ENCODE measurements at regions not wholly inside any gene's neighbourhood (a gene's known extent, or its start where the extent isn't known, plus 50 kb on each side); places are given as distances from the start of the nearest gene placed in this dataset.

GRCh38 chr1:162966613-162967012 lies 102.5 kb upstream of the RGS4 start:
- DNase-seq (ENCODE audit: low read depth in 2 of 2) = no peak

GRCh38 chr1:162964901-162965300 lies 103.9 kb upstream of the CCDC190 start:
- DNase-seq (ENCODE audit: low read depth in 2 of 2) = no peak

- DNase-seq (ENCODE audit: low read depth in 2 of 2) = no peak
These were observed 95.9 kb upstream of the CCDC190 start for GRCh38 chr1:162956922-162957321.

GRCh38 chr1:162954824-162955223 lies 93.8 kb upstream of the CCDC190 start:
- DNase-seq (ENCODE audit: low read depth in 2 of 2) = no peak

- DNase-seq (ENCODE audit: low read depth in 2 of 2) = no peak
These were observed 92.0 kb upstream of the CCDC190 start for GRCh38 chr1:162952956-162953355.

GRCh38 chr1:162951553-162952315 lies 90.8 kb upstream of the CCDC190 start:
- no peak for DNase-seq (ENCODE audit: low read depth in 2 of 2)

GRCh38 chr1:162950187-162950586 lies 89.2 kb upstream of the CCDC190 start:
- DNase-seq (ENCODE audit: low read depth in 2 of 2) = no peak

- DNase-seq (ENCODE audit: low read depth in 2 of 2) = no peak
These were observed 85.7 kb upstream of the CCDC190 start for GRCh38 chr1:162946701-162947100.

GRCh38 chr1:162944974-162945674 lies 84.1 kb upstream of the CCDC190 start:
- no peak for DNase-seq (ENCODE audit: low read depth in 2 of 2)

- no peak for DNase-seq (ENCODE audit: low read depth in 2 of 2)
These were observed 82.6 kb upstream of the CCDC190 start for GRCh38 chr1:162943622-162944021.

- peak in 1 of 2 experiments; percentile 2 for DNase-seq (ENCODE audit: low read depth in 2 of 2)
These were observed 82.1 kb upstream of the CCDC190 start for GRCh38 chr1:162942916-162943559.

- DNase-seq (ENCODE audit: low read depth in 2 of 2) = no peak
These were observed 80.0 kb upstream of the CCDC190 start for GRCh38 chr1:162941024-162941423.

GRCh38 chr1:162939035-162939434 lies 78.1 kb upstream of the CCDC190 start:
- DNase-seq (ENCODE audit: low read depth in 2 of 2) = no peak

- no peak for DNase-seq (ENCODE audit: low read depth in 2 of 2)
These were observed 76.9 kb upstream of the CCDC190 start for GRCh38 chr1:162937716-162938395.

GRCh38 chr1:162930976-162931560 lies 70.1 kb upstream of the CCDC190 start:
- DNase-seq (ENCODE audit: low read depth in 2 of 2) = no peak

- no peak for DNase-seq (ENCODE audit: low read depth in 2 of 2)
These were observed 69.6 kb upstream of the CCDC190 start for GRCh38 chr1:162930532-162930931.

GRCh38 chr1:162929177-162929576 lies 68.2 kb upstream of the CCDC190 start:
- no peak for DNase-seq (ENCODE audit: low read depth in 2 of 2)

- no peak for DNase-seq (ENCODE audit: low read depth in 2 of 2)
These were observed 67.2 kb upstream of the CCDC190 start for GRCh38 chr1:162928141-162928540.

- DNase-seq (ENCODE audit: low read depth in 2 of 2) = no peak
These were observed 66.4 kb upstream of the CCDC190 start for GRCh38 chr1:162927421-162927820.

- no peak for DNase-seq (ENCODE audit: low read depth in 2 of 2)
These were observed 65.9 kb upstream of the CCDC190 start for GRCh38 chr1:162926906-162927305.

- no peak for DNase-seq (ENCODE audit: low read depth in 2 of 2)
These were observed 63.2 kb upstream of the CCDC190 start for GRCh38 chr1:162924179-162924578.

- no peak for DNase-seq (ENCODE audit: low read depth in 2 of 2)
These were observed 61.2 kb upstream of the CCDC190 start for GRCh38 chr1:162922201-162922600.
